ENCODE measurements at regions not wholly inside any gene's neighbourhood (a gene's known extent, or its start where the extent isn't known, plus 50 kb on each side); places are given as distances from the start of the nearest gene placed in this dataset.

- ATAC-seq (no peak), DNase-seq (no peak)
- TF ChIP-seq, protein P1, sequence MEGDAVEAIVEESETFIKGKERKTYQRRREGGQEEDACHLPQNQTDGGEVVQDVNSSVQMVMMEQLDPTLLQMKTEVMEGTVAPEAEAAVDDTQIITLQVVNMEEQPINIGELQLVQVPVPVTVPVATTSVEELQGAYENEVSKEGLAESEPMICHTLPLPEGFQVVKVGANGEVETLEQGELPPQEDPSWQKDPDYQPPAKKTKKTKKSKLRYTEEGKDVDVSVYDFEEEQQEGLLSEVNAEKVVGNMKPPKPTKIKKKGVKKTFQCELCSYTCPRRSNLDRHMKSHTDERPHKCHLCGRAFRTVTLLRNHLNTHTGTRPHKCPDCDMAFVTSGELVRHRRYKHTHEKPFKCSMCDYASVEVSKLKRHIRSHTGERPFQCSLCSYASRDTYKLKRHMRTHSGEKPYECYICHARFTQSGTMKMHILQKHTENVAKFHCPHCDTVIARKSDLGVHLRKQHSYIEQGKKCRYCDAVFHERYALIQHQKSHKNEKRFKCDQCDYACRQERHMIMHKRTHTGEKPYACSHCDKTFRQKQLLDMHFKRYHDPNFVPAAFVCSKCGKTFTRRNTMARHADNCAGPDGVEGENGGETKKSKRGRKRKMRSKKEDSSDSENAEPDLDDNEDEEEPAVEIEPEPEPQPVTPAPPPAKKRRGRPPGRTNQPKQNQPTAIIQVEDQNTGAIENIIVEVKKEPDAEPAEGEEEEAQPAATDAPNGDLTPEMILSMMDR (IDR thresholded peaks at IDR 0.05) = no peak
- Histone ChIP-seq H3K36me3 (ENCODE audit: low read depth) (no peaks in the 10 kb centered on the region), H3K4me1 (ENCODE audit: low read depth) (no peaks in the 10 kb centered on the region), H3K4me3 (no peak overlapping the region), H3K9me3 (no peaks in the 10 kb centered on the region)
- intact Hi-C loops (cut with DNase I, micrococcal nuclease) = no loop called here
Observed at GRCh38 chr3:176663387-176663786, 533.9 kb downstream of the TBL1XR1 start.

- intact Hi-C loops (cut with DNase I, micrococcal nuclease) = no loop called here
- Histone ChIP-seq H3K36me3 (ENCODE audit: low read depth) (no peaks in the 10 kb centered on the region), H3K4me1 (ENCODE audit: low read depth) (no peaks in the 10 kb centered on the region), H3K9me3 (no peaks in the 10 kb centered on the region), H3K4me3 (no peak overlapping the region)
- no peak for ATAC-seq
- no peak for DNase-seq
- TF ChIP-seq, protein P1 (IDR thresholded peaks at IDR 0.05) = no peak
Observed at GRCh38 chr3:176661432-176661964, 535.8 kb downstream of the TBL1XR1 start.

GRCh38 chr3:176655404-176656094 lies 541.7 kb downstream of the TBL1XR1 start:
- intact Hi-C loops (cut with DNase I, micrococcal nuclease) = no loop called here
- ATAC-seq (no peak), DNase-seq (no peak)
- H3K4me1 ChIP-seq (ENCODE audit: low read depth) = no peaks in the 10 kb centered on the region
- no peaks in the 10 kb centered on the region for H3K36me3 ChIP-seq (ENCODE audit: low read depth)
- no peaks in the 10 kb centered on the region for H3K9me3 ChIP-seq
- no peak overlapping the region for H3K4me3 ChIP-seq
- TF ChIP-seq, protein P1 (IDR thresholded peaks at IDR 0.05) = no peak

DNA sequence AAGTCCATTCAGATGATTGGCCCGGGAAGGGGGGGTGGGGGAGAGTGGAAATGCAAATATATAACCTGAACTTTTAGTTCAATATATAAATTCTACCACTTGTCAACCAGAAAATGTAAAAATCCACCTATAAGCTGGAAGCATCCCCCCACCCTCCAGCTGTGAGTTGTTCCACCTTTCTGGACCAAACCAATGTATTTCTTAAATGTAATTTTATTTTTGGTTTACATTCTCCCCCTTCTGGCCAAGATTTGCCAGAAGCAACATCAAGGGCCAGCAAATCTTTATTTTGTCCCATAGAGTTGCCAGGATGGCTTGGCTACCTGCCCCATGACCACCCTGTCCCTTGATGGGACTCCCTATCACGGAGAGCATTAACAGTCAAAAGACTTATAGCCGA lies 545.7 kb downstream of the TBL1XR1 start:
- Histone ChIP-seq H3K36me3 (ENCODE audit: low read depth) (no peaks in the 10 kb centered on the region), H3K4me3 (no peak overlapping the region), H3K9me3 (no peaks in the 10 kb centered on the region), H3K4me1 (ENCODE audit: low read depth) (no peaks in the 10 kb centered on the region)
- no peak for ATAC-seq
- TF ChIP-seq, protein P1 (IDR thresholded peaks at IDR 0.05) = no peak
- no peak for DNase-seq
- intact Hi-C loops (cut with DNase I, micrococcal nuclease) = no loop called here

GRCh38 chr3:176650478-176650877 lies 546.8 kb downstream of the TBL1XR1 start:
- TF ChIP-seq, protein P1 (IDR thresholded peaks at IDR 0.05) = no peak
- Histone ChIP-seq H3K9me3 (no peaks in the 10 kb centered on the region), H3K4me1 (ENCODE audit: low read depth) (no peaks in the 10 kb centered on the region), H3K4me3 (no peak overlapping the region), H3K36me3 (ENCODE audit: low read depth) (no peaks in the 10 kb centered on the region)
- intact Hi-C loops (cut with DNase I, micrococcal nuclease) = no loop called here
- DNase-seq (no peak), ATAC-seq (no peak)

Measured in mucosa of descending colon (tissue), 3 donors.